PFSK-1 (cell line): ENCODE measurements at regions not wholly inside any gene's neighbourhood (a gene's known extent, or its start where the extent isn't known, plus 50 kb on each side); places are given as distances from the start of the nearest gene placed in this dataset.

ENCODE experiments used
- FOXP2 ChIP-seq: optimal IDR thresholded peaks from 2 replicates; pipeline ENCODE3; 2011; ENCODE audit warnings: borderline replicate concordance, control low read depth, inconsistent platforms; ENCODE audit not compliant: insufficient read depth; ENCODE audit errors: extremely low read length, extremely low read depth
- POLR2AphosphoS5 ChIP-seq: IDR thresholded peaks from 2 replicates; pipeline ENCODE4 v1.6.1; 2012; ENCODE audit warnings: low read depth, mild to moderate bottlenecking, control low read depth, low read length, moderate library complexity
- REST ChIP-seq, 2 experiments: IDR thresholded peaks; 2 replicates each; pipeline versions ENCODE4 v1.6.1 to v1.8.0; 2011 to 2012; ENCODE audit warnings: low read depth in 2 of 2, low read length in 2 of 2, control low read depth in 1 of 2, inconsistent platforms in 1 of 2, mild to moderate bottlenecking in 1 of 2, moderate library complexity in 1 of 2; ENCODE audit not compliant: insufficient read depth in 1 of 2
- SIN3A ChIP-seq: IDR thresholded peaks from 2 replicates; pipeline ENCODE4 v1.6.1; 2012; ENCODE audit warnings: mild to moderate bottlenecking, low read length, moderate library complexity, borderline replicate concordance; ENCODE audit not compliant: insufficient read depth
- TAF1 ChIP-seq: IDR thresholded peaks from 2 replicates; pipeline ENCODE4 v1.6.1; 2012; ENCODE audit warnings: low read length, control low read depth, borderline replicate concordance; ENCODE audit not compliant: insufficient read depth

GRCh38 chr6:146943664-146944063 lies 260.6 kb upstream of the STXBP5 start:
- TF ChIP-seq POLR2AphosphoS5 (no peak), FOXP2 (no peak), REST (IDR thresholded peaks at IDR 0.05; ENCODE audit: insufficient read depth in 1 of 2, low read depth in 2 of 2, low read length in 2 of 2) (no peak), TAF1 (no peak), SIN3A (no peak)

- TF ChIP-seq POLR2AphosphoS5, result no peak
- TF ChIP-seq TAF1, result no peak
- TF ChIP-seq FOXP2, result no peak
- no peak for TF ChIP-seq SIN3A
- no peak for TF ChIP-seq REST (IDR thresholded peaks at IDR 0.05; ENCODE audit: insufficient read depth in 1 of 2, low read depth in 2 of 2, low read length in 2 of 2)
Observed at GRCh38 chr6:146944077-146944476, 260.1 kb upstream of the STXBP5 start.

GRCh38 chr6:146944809-146945208 lies 259.4 kb upstream of the STXBP5 start:
- TF ChIP-seq FOXP2, result no peak
- no peak for TF ChIP-seq SIN3A
- no peak for TF ChIP-seq REST (IDR thresholded peaks at IDR 0.05; ENCODE audit: insufficient read depth in 1 of 2, low read depth in 2 of 2, low read length in 2 of 2)
- TF ChIP-seq POLR2AphosphoS5, result no peak
- TF ChIP-seq TAF1, result no peak

- TF ChIP-seq SIN3A (no peak), REST (IDR thresholded peaks at IDR 0.05; ENCODE audit: insufficient read depth in 1 of 2, low read depth in 2 of 2, low read length in 2 of 2) (no peak), FOXP2 (no peak), POLR2AphosphoS5 (no peak), TAF1 (no peak)
Observed at GRCh38 chr6:146946559-146946958, 257.7 kb upstream of the STXBP5 start.

- TF ChIP-seq FOXP2, result no peak
Observed at GRCh38 chr6:146948790-146949342, 255.4 kb upstream of the STXBP5 start.

- TF ChIP-seq POLR2AphosphoS5, result no peak
- no peak for TF ChIP-seq REST (IDR thresholded peaks at IDR 0.05; ENCODE audit: insufficient read depth in 1 of 2, low read depth in 2 of 2, low read length in 2 of 2)
- no peak for TF ChIP-seq FOXP2
- no peak for TF ChIP-seq TAF1
- TF ChIP-seq SIN3A, result no peak
Observed at GRCh38 chr6:146949425-146949824, 254.8 kb upstream of the STXBP5 start.
